MM.1S (cell line): ENCODE measurements at regions not wholly inside any gene's neighbourhood (a gene's known extent, or its start where the extent isn't known, plus 50 kb on each side); places are given as distances from the start of the nearest gene placed in this dataset.

Source experiments
- DNase-seq: peaks from one replicate; pipeline ENCODE4 v3.0.0-alpha.2; 2015
- H2AFZ ChIP-seq: fragments of 300-600 bp; sonication (generic); 2 replicates; pipeline ENCODE4 v1.6.0; 2016; ENCODE audit warnings: antibody characterized with exemption, low read length
- H3F3A ChIP-seq: fragments of 300-600 bp; sonication (generic); 2 replicates; pipeline ENCODE4 v1.6.1; 2016; ENCODE audit warnings: mild to moderate bottlenecking, antibody characterized with exemption, low read length, moderate library complexity, mixed read lengths; ENCODE audit not compliant: insufficient read depth
- H3K27ac ChIP-seq: fragments of 300-600 bp; sonication (generic); 2 replicates; pipeline ENCODE4 v1.5.1; 2016; ENCODE audit warnings: mild to moderate bottlenecking, low read length
- H3K27me3 ChIP-seq: fragments of 300-600 bp; sonication (generic); replicated peaks from 2 replicates; pipeline ENCODE4 v1.6.0; 2016; ENCODE audit warnings: low read length; ENCODE audit not compliant: insufficient read depth
- H3K36me3 ChIP-seq: fragments of 300-600 bp; sonication (generic); replicated peaks from 2 replicates; pipeline ENCODE4 v1.6.1; 2016; ENCODE audit warnings: mild to moderate bottlenecking, low read length, mixed read lengths; ENCODE audit not compliant: insufficient read depth
- H3K4me1 ChIP-seq: fragments of 300-600 bp; sonication (generic); 2 replicates; pipeline ENCODE4 v1.6.1; 2016; ENCODE audit warnings: low read length, mixed read lengths
- H3K4me2 ChIP-seq: fragments of 300-600 bp; sonication (generic); 2 replicates; pipeline ENCODE4 v1.6.0; 2016; ENCODE audit warnings: low read depth, low read length
- H3K4me3 ChIP-seq: fragments of 300-600 bp; sonication (generic); 2 replicates; pipeline ENCODE4 v1.5.1; 2016; ENCODE audit warnings: low read length, mixed read lengths
- H3K79me2 ChIP-seq: fragments of 300-600 bp; sonication (generic); 2 replicates; pipeline ENCODE4 v1.6.1; 2016; ENCODE audit warnings: mixed run types, low read length, mixed read lengths
- H3K9ac ChIP-seq: fragments of 300-600 bp; sonication (generic); 2 replicates; pipeline ENCODE4 v1.6.1; 2016; ENCODE audit warnings: low read length, mixed read lengths
- H3K9me2 ChIP-seq: fragments of 300-600 bp; sonication (generic); replicated peaks from 2 replicates; pipeline ENCODE4 v1.6.1; 2016; ENCODE audit warnings: mild to moderate bottlenecking, low read length, mixed read lengths; ENCODE audit not compliant: insufficient read depth
- H3K9me3 ChIP-seq: fragments of 300-600 bp; sonication (generic); replicated peaks from 2 replicates; pipeline ENCODE4 v1.6.1; 2016; ENCODE audit warnings: mild to moderate bottlenecking, low read length, mixed read lengths; ENCODE audit not compliant: insufficient read depth
- H4K20me1 ChIP-seq: fragments of 300-600 bp; sonication (generic); 2 replicates; pipeline ENCODE4 v1.6.1; 2016; ENCODE audit warnings: mild to moderate bottlenecking, low read length, moderate library complexity, mixed read lengths; ENCODE audit not compliant: insufficient read depth
- EZH2 ChIP-seq: fragments of 300-600 bp; sonication (generic); optimal IDR thresholded peaks from 2 replicates; pipeline ENCODE3; 2017; ENCODE audit warnings: low read depth, mild to moderate bottlenecking, antibody characterized with exemption, low read length, mixed read lengths
- EZH2phosphoT487 ChIP-seq: fragments of 300-600 bp; sonication (generic); IDR thresholded peaks from 2 replicates; pipeline ENCODE4 v1.6.1; 2018; ENCODE audit warnings: antibody characterized with exemption, low read length
- TF ChIP-seq, protein P1 (sequence below): fragments of 300-600 bp; sonication (generic); IDR thresholded peaks from 2 replicates; pipeline ENCODE4 v1.5.1; 2016; ENCODE audit warnings: antibody characterized with exemption, low read length, mixed read lengths

DNA sequence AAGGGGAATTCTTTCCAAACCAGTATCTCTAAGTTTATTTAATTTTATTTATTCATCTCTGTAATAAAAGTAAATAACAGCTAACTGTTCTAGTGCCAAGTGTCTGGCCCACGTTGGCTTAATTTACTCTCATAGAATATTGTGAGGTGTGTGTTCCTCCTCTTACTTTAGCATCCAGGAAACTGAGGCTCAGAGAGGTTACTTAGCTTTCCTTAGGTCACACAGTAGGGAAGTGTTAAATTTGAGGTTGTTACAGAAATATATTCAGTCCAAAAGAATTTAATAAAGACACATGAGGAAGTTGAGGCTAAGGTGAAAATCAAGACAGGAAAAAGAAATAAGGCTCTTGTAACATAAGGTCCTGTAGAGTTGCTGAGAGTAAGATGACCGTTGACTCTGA is 84.4 kb upstream of the MRPS22 start:
- no peak for TF ChIP-seq EZH2phosphoT487
- no peak for TF ChIP-seq EZH2
- TF ChIP-seq, protein P1, sequence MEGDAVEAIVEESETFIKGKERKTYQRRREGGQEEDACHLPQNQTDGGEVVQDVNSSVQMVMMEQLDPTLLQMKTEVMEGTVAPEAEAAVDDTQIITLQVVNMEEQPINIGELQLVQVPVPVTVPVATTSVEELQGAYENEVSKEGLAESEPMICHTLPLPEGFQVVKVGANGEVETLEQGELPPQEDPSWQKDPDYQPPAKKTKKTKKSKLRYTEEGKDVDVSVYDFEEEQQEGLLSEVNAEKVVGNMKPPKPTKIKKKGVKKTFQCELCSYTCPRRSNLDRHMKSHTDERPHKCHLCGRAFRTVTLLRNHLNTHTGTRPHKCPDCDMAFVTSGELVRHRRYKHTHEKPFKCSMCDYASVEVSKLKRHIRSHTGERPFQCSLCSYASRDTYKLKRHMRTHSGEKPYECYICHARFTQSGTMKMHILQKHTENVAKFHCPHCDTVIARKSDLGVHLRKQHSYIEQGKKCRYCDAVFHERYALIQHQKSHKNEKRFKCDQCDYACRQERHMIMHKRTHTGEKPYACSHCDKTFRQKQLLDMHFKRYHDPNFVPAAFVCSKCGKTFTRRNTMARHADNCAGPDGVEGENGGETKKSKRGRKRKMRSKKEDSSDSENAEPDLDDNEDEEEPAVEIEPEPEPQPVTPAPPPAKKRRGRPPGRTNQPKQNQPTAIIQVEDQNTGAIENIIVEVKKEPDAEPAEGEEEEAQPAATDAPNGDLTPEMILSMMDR, result no peak

DNA sequence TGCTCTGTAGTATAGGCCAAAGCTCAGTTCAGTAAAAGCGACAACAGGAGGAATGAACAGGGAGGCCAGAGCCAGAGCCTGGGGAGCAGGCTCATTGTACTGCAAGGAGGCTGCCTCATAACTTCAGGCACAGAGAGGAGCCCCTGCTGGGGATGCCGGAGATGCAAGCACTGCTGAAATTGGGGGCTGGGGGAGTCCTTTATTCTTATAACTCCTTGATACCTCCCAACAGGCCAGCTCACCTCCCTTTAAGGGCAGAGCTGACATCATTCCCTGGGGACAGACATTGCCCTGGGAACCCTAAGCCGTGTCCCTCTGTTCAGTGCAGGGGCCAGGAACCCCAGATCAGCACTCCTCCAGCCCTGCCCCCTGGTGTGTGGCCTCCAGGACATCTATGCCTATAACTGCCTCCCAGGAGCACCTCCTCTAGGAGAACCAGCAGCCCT is 83.8 kb upstream of the MRPS22 start:
- Histone ChIP-seq H3K27ac (no peak overlapping the region), H3K9me2 (no peaks in the 10 kb centered on the region), H3K9me3 (no peaks in the 10 kb centered on the region), H4K20me1 (no peaks in the 10 kb centered on the region), H3F3A (no peaks in the 10 kb centered on the region), H3K4me2 (no peak overlapping the region), H3K36me3 (no peaks in the 10 kb centered on the region), H3K4me1 (no peaks in the 10 kb centered on the region), H3K9ac (no peak overlapping the region), H2AFZ (no peak overlapping the region), H3K4me3 (no peak overlapping the region), H3K79me2 (no peaks in the 10 kb centered on the region), H3K27me3 (no peaks in the 10 kb centered on the region)
- no peak for DNase-seq
- TF ChIP-seq EZH2phosphoT487, result no peak
- TF ChIP-seq, protein P1, result no peak
- TF ChIP-seq EZH2, result no peak

More for the DNA sequence above, 84.4 kb upstream of the MRPS22 start:
- no peaks in the 10 kb centered on the region for H3K9me3 ChIP-seq
- no peak overlapping the region for H3K9ac ChIP-seq
- no peak for DNase-seq
- H3K4me1 ChIP-seq, result no peaks in the 10 kb centered on the region
- no peaks in the 10 kb centered on the region for H3K36me3 ChIP-seq
- H3K4me2 ChIP-seq, result no peak overlapping the region
- no peaks in the 10 kb centered on the region for H3K9me2 ChIP-seq
- no peaks in the 10 kb centered on the region for H3K27me3 ChIP-seq
- no peak overlapping the region for H3K27ac ChIP-seq
- H3K79me2 ChIP-seq, result no peaks in the 10 kb centered on the region
- no peak overlapping the region for H3K4me3 ChIP-seq
- H4K20me1 ChIP-seq, result no peaks in the 10 kb centered on the region
- H2AFZ ChIP-seq, result no peak overlapping the region
- no peaks in the 10 kb centered on the region for H3F3A ChIP-seq

DNA sequence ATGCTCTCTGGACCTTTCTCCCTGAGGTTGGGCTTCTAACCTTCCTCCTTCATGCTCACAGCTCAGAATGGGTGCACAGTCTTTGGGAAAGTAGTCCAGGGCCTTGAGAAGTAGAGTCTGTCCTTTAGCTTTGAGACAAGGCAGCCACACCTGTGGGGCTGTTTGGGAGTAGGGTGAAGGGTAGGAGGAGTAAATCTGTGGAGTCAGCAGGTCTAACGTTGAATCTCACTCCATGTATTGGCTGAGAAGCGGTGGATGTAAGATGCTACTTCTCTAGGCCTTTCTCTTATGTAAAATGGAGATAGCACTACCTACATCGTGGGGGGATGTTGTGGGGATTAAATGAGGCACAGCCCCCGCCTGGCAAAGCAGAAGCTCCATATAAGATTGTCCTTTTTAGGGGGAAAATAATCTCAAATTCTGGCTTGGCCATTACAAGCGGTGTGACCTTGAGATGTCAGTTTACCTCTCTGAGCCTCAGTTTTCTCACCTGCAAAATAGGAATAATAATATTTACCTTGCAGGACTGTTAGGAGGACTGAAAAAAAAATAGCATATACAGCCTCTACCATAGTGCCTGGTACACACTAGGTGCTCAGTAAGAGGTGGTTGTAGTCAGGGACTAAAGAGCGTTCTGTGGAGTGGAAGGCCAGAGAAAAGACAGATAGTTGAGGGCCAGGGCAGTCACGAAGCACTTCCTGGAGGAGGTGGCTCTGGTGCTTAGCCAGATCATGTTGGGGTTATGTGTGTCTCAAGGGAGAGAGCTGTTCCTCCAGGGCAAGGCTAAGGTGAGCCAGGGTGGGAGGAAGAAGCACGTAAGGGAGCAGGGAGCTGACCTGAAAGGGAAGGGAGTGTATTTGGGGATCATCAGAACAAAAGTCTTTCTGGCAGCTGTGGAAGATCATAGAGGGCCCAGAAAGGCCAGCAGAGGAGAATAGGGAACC is 82.8 kb upstream of the MRPS22 start:
- Histone ChIP-seq H2AFZ (no peak overlapping the region), H3K4me1 (no peaks in the 10 kb centered on the region), H3K27ac (no peak overlapping the region), H3K9me2 (no peaks in the 10 kb centered on the region), H3K27me3 (no peaks in the 10 kb centered on the region), H3K4me2 (no peak overlapping the region), H3K9ac (no peak overlapping the region), H3K79me2 (no peaks in the 10 kb centered on the region), H4K20me1 (no peaks in the 10 kb centered on the region), H3K36me3 (no peaks in the 10 kb centered on the region), H3K4me3 (no peak overlapping the region), H3F3A (no peaks in the 10 kb centered on the region), H3K9me3 (no peaks in the 10 kb centered on the region)
- no peak for DNase-seq
- TF ChIP-seq EZH2, result no peak
- TF ChIP-seq EZH2phosphoT487, result no peak
- TF ChIP-seq, protein P1, result no peak
